ENCODE measurements at regions not wholly inside any gene's neighbourhood (a gene's known extent, or its start where the extent isn't known, plus 50 kb on each side); places are given as distances from the start of the nearest gene placed in this dataset.

DNA sequence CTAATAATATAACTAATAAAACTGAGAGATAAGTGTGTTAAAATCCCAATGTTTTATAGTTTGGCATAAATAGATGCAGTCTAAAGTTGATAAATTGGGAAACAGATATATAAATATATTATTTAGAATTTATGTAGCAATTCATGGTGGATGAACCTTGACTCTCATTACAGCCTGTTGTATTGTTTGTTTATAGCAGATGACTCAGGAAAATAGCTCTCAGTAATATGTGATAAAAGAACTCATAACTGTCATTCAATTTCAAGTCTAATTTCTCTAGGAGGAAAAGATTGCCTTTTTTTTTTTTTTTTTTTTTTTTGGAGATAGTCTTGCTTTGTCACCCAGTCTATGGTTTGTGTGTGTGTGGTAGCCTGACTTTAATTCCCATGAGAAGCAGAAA, 603.2 kb upstream of the PKN2 start:
- intact Hi-C loops (cut with DNase I; ENCODE audit: low total_unique reads) = no loop called here
- ATAC-seq (no peak), DNase-seq (no peak)
- Histone ChIP-seq H3K27me3 (no peaks in the 10 kb centered on the region), H3K4me3 (no peak overlapping the region), H3K9me3 (no peaks in the 10 kb centered on the region), H3K27ac (no peak overlapping the region), H3K36me3 (no peaks in the 10 kb centered on the region), H3K4me1 (no peaks in the 10 kb centered on the region)
- TF ChIP-seq POLR2A (IDR thresholded peaks at IDR 0.05) = no peak
- TF ChIP-seq, protein P1, sequence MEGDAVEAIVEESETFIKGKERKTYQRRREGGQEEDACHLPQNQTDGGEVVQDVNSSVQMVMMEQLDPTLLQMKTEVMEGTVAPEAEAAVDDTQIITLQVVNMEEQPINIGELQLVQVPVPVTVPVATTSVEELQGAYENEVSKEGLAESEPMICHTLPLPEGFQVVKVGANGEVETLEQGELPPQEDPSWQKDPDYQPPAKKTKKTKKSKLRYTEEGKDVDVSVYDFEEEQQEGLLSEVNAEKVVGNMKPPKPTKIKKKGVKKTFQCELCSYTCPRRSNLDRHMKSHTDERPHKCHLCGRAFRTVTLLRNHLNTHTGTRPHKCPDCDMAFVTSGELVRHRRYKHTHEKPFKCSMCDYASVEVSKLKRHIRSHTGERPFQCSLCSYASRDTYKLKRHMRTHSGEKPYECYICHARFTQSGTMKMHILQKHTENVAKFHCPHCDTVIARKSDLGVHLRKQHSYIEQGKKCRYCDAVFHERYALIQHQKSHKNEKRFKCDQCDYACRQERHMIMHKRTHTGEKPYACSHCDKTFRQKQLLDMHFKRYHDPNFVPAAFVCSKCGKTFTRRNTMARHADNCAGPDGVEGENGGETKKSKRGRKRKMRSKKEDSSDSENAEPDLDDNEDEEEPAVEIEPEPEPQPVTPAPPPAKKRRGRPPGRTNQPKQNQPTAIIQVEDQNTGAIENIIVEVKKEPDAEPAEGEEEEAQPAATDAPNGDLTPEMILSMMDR (IDR thresholded peaks at IDR 0.05 in 4 of 5, conservative IDR thresholded peaks at IDR 0.05 in 1 of 5) = no peak
- in situ Hi-C loops (cut with MboI; ENCODE audit: low sequenced_read_pairs in 4 of 4) = no loop called here

DNA sequence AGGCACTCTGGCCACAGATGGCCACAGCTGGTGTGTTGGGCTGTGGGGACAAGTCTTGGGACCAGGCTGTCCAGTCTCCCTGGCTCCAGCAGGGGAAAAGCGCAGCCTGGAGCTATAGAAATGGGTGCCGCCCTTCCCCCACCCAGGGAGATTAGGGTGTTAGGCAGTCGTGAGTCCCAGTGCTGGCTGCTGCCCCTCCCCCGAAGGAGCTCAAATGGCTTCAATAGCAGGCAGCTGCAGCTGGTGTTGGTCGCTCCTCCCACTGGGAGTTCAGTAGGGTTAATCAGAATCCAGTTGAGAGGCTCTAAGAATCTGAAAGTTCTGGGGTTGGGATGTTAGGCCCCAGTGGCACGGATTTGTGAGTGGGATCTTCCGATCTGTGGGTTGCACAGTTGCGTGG, 595.6 kb upstream of the PKN2 start:
- H3K9me3 ChIP-seq = no peaks in the 10 kb centered on the region
- TF ChIP-seq, protein P1 (IDR thresholded peaks at IDR 0.05 in 4 of 5, conservative IDR thresholded peaks at IDR 0.05 in 1 of 5) = no peak
- TF ChIP-seq POLR2A (IDR thresholded peaks at IDR 0.05) = no peak
- ATAC-seq (no peak), DNase-seq (no peak)
- intact Hi-C loops (cut with DNase I; ENCODE audit: low total_unique reads) (no loop called here), in situ Hi-C loops (cut with MboI; ENCODE audit: low sequenced_read_pairs in 4 of 4) (no loop called here)
- no peak overlapping the region for H3K4me3 ChIP-seq
- no peaks in the 10 kb centered on the region for H3K36me3 ChIP-seq
- H3K4me1 ChIP-seq = no peaks in the 10 kb centered on the region
- H3K27me3 ChIP-seq = no peaks in the 10 kb centered on the region
- no peak overlapping the region for H3K27ac ChIP-seq

DNA sequence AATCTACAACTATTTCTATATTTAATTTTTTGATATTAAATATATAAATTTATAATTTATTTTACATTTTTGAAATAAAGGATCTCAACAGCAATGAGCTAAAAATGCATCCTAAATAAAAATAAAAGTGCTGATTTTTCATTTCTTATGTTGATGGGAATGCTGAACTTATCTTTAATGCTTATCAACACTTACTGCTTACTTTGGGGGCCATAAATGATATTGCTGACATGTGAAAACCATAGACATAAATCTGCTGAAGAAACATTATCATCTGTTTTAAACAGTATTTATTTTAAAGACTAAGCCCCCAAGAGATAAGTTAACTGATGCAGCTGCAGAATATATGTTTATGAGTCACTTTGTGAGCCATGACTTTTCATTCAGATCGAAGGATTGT, 594.1 kb upstream of the PKN2 start:
- Histone ChIP-seq H3K27me3 (no peaks in the 10 kb centered on the region), H3K9me3 (no peaks in the 10 kb centered on the region), H3K27ac (no peak overlapping the region), H3K4me3 (no peak overlapping the region), H3K4me1 (no peaks in the 10 kb centered on the region), H3K36me3 (no peaks in the 10 kb centered on the region)
- ATAC-seq = no peak
- in situ Hi-C loops (cut with MboI; ENCODE audit: low sequenced_read_pairs in 4 of 4) (no loop called here), intact Hi-C loops (cut with DNase I; ENCODE audit: low total_unique reads) (no loop called here)
- DNase-seq = no peak
- TF ChIP-seq, protein P1 (IDR thresholded peaks at IDR 0.05 in 4 of 5, conservative IDR thresholded peaks at IDR 0.05 in 1 of 5) = no peak
- no peak for TF ChIP-seq POLR2A (IDR thresholded peaks at IDR 0.05)

DNA sequence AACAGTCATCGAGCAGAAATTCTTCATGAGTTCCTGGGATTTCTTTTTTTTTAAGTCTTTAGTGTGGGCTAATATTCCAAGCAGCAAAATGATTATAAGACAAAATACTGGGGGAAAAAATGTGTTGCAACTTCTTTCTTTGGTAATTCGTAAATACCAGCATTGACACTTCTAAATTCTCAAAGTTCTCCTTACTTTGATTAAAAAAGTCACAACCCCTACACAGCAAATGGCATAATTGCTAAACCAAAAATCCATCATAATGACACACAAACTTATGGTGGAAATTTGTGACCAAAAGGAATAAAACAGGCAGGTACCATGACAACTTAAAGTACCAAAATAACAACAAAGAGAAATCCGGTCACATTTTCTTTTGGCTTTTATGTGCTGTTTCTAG, 585.2 kb upstream of the PKN2 start:
- no peaks in the 10 kb centered on the region for H3K4me1 ChIP-seq
- no peaks in the 10 kb centered on the region for H3K36me3 ChIP-seq
- H3K27me3 ChIP-seq = no peaks in the 10 kb centered on the region
- no peak for TF ChIP-seq POLR2A (IDR thresholded peaks at IDR 0.05)
- TF ChIP-seq, protein P1 (IDR thresholded peaks at IDR 0.05 in 4 of 5, conservative IDR thresholded peaks at IDR 0.05 in 1 of 5) = no peak
- no peak for ATAC-seq
- intact Hi-C loops (cut with DNase I; ENCODE audit: low total_unique reads) (no loop called here), in situ Hi-C loops (cut with MboI; ENCODE audit: low sequenced_read_pairs in 4 of 4) (no loop called here)
- no peak overlapping the region for H3K4me3 ChIP-seq
- no peak overlapping the region for H3K27ac ChIP-seq
- H3K9me3 ChIP-seq = no peaks in the 10 kb centered on the region
- DNase-seq = no peak

DNA sequence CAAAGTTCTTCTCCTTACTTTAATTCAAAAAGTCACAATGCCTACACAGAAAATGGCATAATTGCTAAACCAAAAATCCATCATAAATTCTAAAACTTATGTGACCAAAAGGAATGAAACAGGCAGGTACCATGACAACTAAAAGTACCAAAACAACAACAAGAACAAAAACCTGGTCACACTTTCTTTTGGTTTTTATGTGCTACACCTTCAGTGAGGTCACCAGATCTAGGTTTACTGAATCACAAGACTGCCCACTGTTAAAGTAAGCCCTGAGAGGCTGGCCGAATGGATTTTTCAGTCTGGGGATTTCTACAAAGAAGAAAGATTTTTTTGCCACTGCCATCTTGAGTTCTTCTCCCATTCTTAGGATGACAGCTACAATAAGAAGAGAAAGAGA, 583.0 kb upstream of the PKN2 start:
- no peak for DNase-seq
- in situ Hi-C loops (cut with MboI; ENCODE audit: low sequenced_read_pairs in 4 of 4) = no loop called here
- Histone ChIP-seq H3K4me1 (no peaks in the 10 kb centered on the region), H3K9me3 (no peaks in the 10 kb centered on the region), H3K4me3 (no peak overlapping the region), H3K27ac (no peak overlapping the region), H3K36me3 (no peaks in the 10 kb centered on the region), H3K27me3 (no peaks in the 10 kb centered on the region)
- TF ChIP-seq, protein P1 (IDR thresholded peaks at IDR 0.05 in 4 of 5, conservative IDR thresholded peaks at IDR 0.05 in 1 of 5) = no peak
- no peak for TF ChIP-seq POLR2A (IDR thresholded peaks at IDR 0.05)
- intact Hi-C loops (cut with DNase I; ENCODE audit: low total_unique reads) = no loop called here
- no peak for ATAC-seq

All from gastrocnemius medialis (tissue), 4 donors.